GM12864 (cell line): ENCODE measurements at regions not wholly inside any gene's neighbourhood (a gene's known extent, or its start where the extent isn't known, plus 50 kb on each side); places are given as distances from the start of the nearest gene placed in this dataset.

ENCODE experiments used
- DNase-seq: peaks from one replicate; pipeline ENCODE4 v3.0.0-alpha.2; 2011; ENCODE audit warnings: low read depth
- H3K4me3 ChIP-seq: 2 replicates; pipeline ENCODE4 v1.5.1; 2011; ENCODE audit warnings: mild to moderate bottlenecking, low read depth, low read length, control low read depth
- CTCF ChIP-seq: IDR thresholded peaks from 2 replicates; pipeline ENCODE4 v1.5.1; 2011; ENCODE audit warnings: low read depth, mild to moderate bottlenecking, moderate library complexity, low read length, control low read depth, inconsistent platforms; ENCODE audit errors: missing control alignments

DNA sequence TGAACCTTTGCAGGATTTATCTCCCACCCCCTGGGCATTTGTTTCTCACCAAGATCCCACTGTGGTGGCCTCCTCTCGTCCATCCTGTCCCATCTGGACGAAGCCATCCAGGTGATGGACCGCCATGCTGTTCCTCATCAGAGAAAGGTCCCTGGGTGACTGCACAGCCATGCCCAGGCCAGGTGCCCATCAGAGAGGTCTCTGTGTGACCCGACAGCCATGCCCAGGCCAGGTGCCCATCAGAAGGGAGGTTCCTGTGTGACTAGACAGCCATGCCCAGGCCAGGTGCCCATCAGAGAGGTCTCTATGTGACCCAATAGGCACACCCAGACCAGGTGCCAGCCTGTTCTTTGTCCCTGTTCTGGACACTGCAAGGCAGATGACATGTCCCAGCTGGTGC, 360.9 kb upstream of the SALL3 start:
- no peak for DNase-seq
- no peak overlapping the region for H3K4me3 ChIP-seq
- no peak for TF ChIP-seq CTCF

- TF ChIP-seq CTCF: no peak
- DNase-seq: no peak
- H3K4me3 ChIP-seq: no peak overlapping the region
Observed at GRCh38 chr18:78619854-78620253, 359.8 kb upstream of the SALL3 start.

- TF ChIP-seq CTCF: no peak
- DNase-seq: no peak
- no peak overlapping the region for H3K4me3 ChIP-seq
Observed at GRCh38 chr18:78620326-78620725, 359.3 kb upstream of the SALL3 start.

DNA sequence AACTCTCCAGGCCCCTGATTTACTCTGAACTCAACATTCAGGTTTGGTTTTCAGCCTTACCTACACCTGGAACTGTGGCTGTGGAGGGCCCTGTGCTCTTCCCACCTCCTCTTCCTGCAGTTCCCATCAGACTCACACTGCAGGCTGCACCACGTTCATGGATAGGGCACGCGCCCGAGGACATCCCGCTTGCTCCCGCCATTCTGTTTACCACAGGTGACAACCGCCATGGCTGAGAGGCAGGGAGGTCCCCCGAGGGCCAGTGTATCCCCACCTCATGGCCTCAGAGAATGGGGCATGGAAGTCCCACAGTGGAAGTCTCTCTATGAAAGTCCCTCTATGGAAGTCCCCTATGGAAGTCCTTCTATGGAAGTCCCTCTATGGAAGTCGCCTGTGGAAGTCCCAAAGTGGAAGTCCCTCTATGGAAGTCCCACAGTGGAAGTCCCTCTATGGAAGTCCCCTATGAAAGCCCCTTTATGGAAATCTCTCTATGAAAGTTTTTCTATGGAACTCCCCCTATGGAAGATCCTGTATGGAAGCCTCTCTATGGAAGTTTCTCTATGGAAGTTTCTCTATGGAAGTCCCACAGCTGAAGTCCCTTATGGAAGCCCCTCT, 358.4 kb upstream of the SALL3 start:
- DNase-seq: no peak
- no peak for TF ChIP-seq CTCF
- H3K4me3 ChIP-seq: no peak overlapping the region

DNA sequence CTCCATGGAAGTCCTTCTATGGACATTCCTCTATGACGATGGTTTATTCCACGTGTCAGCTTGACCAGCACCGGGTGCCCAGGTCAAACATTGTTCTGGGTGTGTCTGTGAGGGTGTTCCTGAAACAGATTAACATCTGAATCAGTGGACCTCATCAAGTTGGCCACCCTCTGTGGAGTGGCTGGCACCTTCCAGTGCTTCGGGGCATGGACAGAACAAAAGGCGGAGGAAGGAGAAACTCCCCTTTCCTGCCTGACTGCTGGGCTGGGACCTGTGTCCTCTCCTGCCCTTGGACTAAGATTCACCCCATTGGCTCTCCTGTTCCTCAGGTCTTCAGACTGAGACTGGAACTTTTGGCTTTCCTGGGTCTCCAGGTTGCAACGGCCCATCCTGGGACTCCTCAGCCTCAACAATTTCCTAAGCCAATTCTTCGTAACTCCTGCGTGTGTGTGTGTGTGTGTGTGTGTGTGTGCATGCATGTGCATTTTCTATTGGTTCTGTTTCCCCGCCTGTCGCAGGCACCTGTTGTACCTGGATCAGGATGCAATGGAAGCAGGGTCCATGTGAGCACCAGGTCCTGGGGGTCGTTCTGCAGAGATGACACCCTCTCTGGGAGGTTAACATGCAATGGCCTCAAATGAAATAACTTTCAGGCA, 357.2 kb upstream of the SALL3 start:
- no peak overlapping the region for H3K4me3 ChIP-seq
- no peak for TF ChIP-seq CTCF
- no peak for DNase-seq

DNA sequence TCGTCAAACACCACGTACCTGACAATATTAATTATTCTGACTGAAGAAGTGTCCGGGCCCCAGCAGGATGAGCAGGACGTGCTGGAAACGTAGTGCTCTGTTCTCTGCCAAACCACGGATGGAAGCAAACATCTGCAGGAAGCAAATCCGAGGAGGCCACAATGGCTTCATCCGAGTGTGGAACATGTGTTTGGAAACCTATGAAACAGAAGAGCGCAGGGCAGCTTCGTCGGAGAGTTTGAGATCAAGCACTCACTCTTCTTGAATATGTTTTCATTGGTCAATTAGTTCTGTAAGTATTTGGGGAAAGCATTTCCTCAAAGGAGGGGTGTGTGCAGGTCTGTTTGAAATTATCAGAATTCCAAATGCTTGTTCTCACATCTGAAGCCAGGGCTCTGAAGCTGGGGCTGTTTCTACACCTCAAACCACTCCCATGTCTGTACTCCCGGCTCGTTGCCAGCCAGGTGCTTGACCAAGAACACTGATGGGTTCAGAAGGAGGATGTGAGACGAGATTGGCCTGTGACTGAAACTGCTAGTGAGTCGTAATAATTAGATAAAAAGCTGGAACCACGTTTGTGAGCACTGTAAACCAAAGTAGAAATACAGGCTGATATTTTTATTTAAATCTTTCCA, 356.6 kb upstream of the SALL3 start:
- no peak for TF ChIP-seq CTCF
- no peak overlapping the region for H3K4me3 ChIP-seq
- no peak for DNase-seq
